Uterus (tissue), 2 donors: ENCODE measurements at regions not wholly inside any gene's neighbourhood (a gene's known extent, or its start where the extent isn't known, plus 50 kb on each side); places are given as distances from the start of the nearest gene placed in this dataset.

Experiments used
- CTCF ChIP-seq, 4 experiments: fragments of 200-600 bp in 2 of 4; fragments of 450-650 bp in 2 of 4; sonication (generic) in 2 of 4; IDR thresholded peaks; one replicate each; pipeline ENCODE4 v1.5.1; 2016 to 2019; ENCODE audit warnings: antibody characterized with exemption in 4 of 4, mild to moderate bottlenecking in 2 of 4, moderate library complexity in 1 of 4
- POLR2A ChIP-seq, 2 donors: fragments of 450-650 bp; IDR thresholded peaks; one replicate each; pipeline ENCODE4 v1.6.1; 2016; ENCODE audit warnings: antibody characterized with exemption in 2 of 2, mild to moderate bottlenecking in 1 of 2, moderate library complexity in 1 of 2

- TF ChIP-seq CTCF (IDR thresholded peaks at IDR 0.05) (no peak), POLR2A (IDR thresholded peaks at IDR 0.05) (no peak)
Measured at GRCh38 chr10:10327934-10328333, 689.7 kb upstream of the CELF2 start.
